Heart right ventricle (tissue), 16 donors: ENCODE measurements at regions not wholly inside any gene's neighbourhood (a gene's known extent, or its start where the extent isn't known, plus 50 kb on each side); places are given as distances from the start of the nearest gene placed in this dataset.
"Not testable (repeated sequence)": the region's sequence is repeated elsewhere in the genome, so short reads cannot be mapped to it uniquely, and the experiment has no call there.

ENCODE experiments used
- ATAC-seq, 8 donors: fragments of 200-7000 bp; cut with Tn5 transposase; one replicate each; pipeline ENCODE4 v1.9.1; 2020; ENCODE audit warnings: mild to moderate bottlenecking in 8 of 8, moderate library complexity in 8 of 8, moderate number of reproducible peaks in 1 of 8
- DNase-seq, 2 donors: peaks; one replicate each; pipeline ENCODE4 v3.0.0-alpha.2; 2020
- H3K27ac ChIP-seq, 10 donors: fragments of 200-600 bp; sonication (generic) in 2 of 10; one replicate each; pipeline versions ENCODE4 v1.5.0 to v1.8.0; 2020 to 2022; ENCODE audit warnings: mild to moderate bottlenecking in 3 of 10
- H3K27me3 ChIP-seq, 7 donors: fragments of 200-600 bp; one replicate each; pipeline ENCODE4 v1.8.0; 2021 to 2022; ENCODE audit warnings: mild to moderate bottlenecking in 2 of 7
- H3K36me3 ChIP-seq, 9 donors: fragments of 200-600 bp; sonication (generic) in 1 of 9; one replicate each; pipeline versions ENCODE4 v1.5.0 to v1.8.0; 2020 to 2022; ENCODE audit warnings: mild to moderate bottlenecking in 2 of 9
- H3K4me1 ChIP-seq, 9 donors: fragments of 200-600 bp; sonication (generic) in 1 of 9; one replicate each; pipeline versions ENCODE4 v1.5.0 to v1.8.0; 2020 to 2022; ENCODE audit warnings: mild to moderate bottlenecking in 4 of 9
- H3K4me3 ChIP-seq, 10 donors: fragments of 200-600 bp; sonication (generic) in 2 of 10; one replicate each; pipeline versions ENCODE4 v1.5.0 to v1.8.0; 2020 to 2022; ENCODE audit warnings: mild to moderate bottlenecking in 7 of 10, moderate library complexity in 2 of 10
- H3K9me3 ChIP-seq, 11 donors: fragments of 200-600 bp in 10 of 11; sonication (generic) in 2 of 11; one replicate each; pipeline versions ENCODE4 v1.5.0 to v1.8.0; 2013 to 2022; ENCODE audit warnings: mild to moderate bottlenecking in 2 of 11, control low read depth in 1 of 11, moderate library complexity in 1 of 11
- WGBS, 2 donors: extraction: QIAGEN DNeasy Blood & Tissue Kit; methylation state at CpG; one replicate each; pipeline ENCODE4 v1.1.7; 2013; ENCODE audit warnings: inconsistent platforms in 1 of 2; 5-methylcytosine and 5-hydroxymethylcytosine counted together
- intact Hi-C, 10 donors: fragments of 100-400 bp; cut with DNase I; formaldehyde crosslinking; loops; one replicate each; pipeline versions ENCODE4 v1.11.1 to v1.14.2; 2022
- TF ChIP-seq, protein P1 (sequence below), 9 donors: fragments of 200-600 bp; sonication (generic) in 2 of 9; IDR thresholded peaks; one replicate each; pipeline versions ENCODE4 v1.5.0 to v1.8.0; 2021 to 2022; ENCODE audit warnings: antibody characterized with exemption in 9 of 9, mild to moderate bottlenecking in 5 of 9, moderate library complexity in 1 of 9
- donor health status: Arrhythmogenic right ventricular cardiomyopathy.
- donor health status: ischemic (EF 13 %, LVEDD 7.1; RV severe dilation, severe dysfunction).
- donor health status: healthy with polysubstance abuse.
- donor health status: DM: no; HTN: yes; CAD: no.
- donor health status: DM: no; HTN: no; CAD: no.
- donor health status: ischemic (EF 25% LVEDD 6.9; RV normal size, moderate dysfunction).
- donor health status: ischemic (EF 25% LVEDD 5.7; RV mildly dilated, moderate dysfunction).
- donor health status: healthy.
- donor health status: DM: yes; HTN: yes; CAD: no.
- donor health status: Ischemic cardiomyopathy.
- donor health status: ischemic (EF 35%, LVEDD 5.7; RV mildly dilated, moderate dysfunction).
- donor health status: nonischemic (EF 11% LVEDD 7.7; RV severe dilation, severe dysfunction).
- donor health status: DM: yes; HTN: yes; CAD: no.
- donor health status: PGD.
- donor health status: ischemic (EF 29% LVEDD 5.4; RV normal size, mild dysfunction).
- donor health status: nonischemic (EF 23%, LVEDD 6.1; RV moderate dilation, normal function).

DNA sequence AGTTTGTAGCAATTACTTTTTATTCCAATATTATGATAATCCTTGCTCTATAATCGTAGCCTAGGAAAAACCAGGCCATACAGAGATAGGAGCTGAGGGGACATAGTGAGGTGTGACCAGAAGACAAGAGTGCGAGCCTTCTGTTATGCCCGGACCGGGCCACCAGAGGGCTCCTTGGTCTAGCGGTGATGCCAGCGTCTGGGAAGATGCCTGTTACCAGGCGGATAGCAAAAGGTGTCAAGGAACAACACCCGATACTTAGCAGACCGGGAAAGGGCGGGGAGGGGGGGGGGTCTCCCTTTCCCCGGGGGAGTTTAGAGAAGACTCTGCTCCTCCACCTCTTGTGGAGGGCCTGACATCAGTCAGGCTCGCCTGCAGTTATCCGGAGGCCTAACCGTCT is 67.1 kb upstream of the MUC20 start:
- H3K27me3 ChIP-seq, ATAC-seq, H3K36me3 ChIP-seq, DNase-seq, H3K9me3 ChIP-seq, H3K27ac ChIP-seq, intact Hi-C loops, H3K4me3 ChIP-seq, H3K4me1 ChIP-seq: not testable (repeated sequence)
- TF ChIP-seq, protein P1, sequence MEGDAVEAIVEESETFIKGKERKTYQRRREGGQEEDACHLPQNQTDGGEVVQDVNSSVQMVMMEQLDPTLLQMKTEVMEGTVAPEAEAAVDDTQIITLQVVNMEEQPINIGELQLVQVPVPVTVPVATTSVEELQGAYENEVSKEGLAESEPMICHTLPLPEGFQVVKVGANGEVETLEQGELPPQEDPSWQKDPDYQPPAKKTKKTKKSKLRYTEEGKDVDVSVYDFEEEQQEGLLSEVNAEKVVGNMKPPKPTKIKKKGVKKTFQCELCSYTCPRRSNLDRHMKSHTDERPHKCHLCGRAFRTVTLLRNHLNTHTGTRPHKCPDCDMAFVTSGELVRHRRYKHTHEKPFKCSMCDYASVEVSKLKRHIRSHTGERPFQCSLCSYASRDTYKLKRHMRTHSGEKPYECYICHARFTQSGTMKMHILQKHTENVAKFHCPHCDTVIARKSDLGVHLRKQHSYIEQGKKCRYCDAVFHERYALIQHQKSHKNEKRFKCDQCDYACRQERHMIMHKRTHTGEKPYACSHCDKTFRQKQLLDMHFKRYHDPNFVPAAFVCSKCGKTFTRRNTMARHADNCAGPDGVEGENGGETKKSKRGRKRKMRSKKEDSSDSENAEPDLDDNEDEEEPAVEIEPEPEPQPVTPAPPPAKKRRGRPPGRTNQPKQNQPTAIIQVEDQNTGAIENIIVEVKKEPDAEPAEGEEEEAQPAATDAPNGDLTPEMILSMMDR (IDR thresholded peaks at IDR 0.05), result peak in 5 of 9 donors; percentile 23 to 34 (median 28)
- WGBS, 2 donors, result 0 to 7% methylated on average over 9 to 11 of the region's 14 CpGs

DNA sequence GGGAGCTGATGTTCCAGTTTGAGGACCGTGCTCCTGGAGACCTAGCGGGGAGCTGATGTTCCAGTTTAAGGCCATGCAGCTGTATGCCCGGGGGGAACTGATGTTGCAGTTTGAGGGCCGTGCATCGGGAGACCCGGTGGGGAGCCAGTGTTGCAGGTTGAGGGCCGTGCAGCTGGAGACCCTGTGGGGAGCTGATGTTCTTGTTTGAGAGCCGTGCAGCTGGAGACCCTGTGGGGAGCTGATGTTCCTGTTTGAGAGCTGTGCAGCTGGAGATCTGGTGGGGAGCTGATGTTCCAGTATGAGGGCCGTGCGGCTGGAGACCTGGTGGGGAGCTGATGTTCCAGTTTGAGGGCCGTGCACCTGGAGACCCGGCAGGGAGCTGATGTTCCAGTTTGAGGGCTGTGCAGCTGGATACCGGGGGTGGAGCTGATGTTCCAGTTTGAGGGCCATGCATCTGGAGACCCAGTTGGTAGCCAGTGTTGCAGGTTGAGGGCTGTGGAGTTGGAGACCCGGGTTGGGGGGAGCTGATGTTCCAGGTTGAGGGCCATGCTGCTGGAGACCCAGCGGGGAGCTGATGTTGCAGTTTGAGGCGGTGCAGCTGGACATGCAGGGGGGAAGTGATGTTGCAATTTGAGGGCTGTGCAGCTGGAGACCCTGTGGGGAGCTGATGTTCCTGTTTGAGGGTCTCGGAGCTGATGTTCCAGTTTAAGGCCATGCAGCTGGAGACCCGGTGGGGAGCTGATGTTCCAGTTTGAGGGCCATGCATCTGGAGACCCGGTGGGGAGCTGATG is 64.4 kb upstream of the APOD start:
- H3K9me3 ChIP-seq, intact Hi-C loops, H3K36me3 ChIP-seq, H3K27me3 ChIP-seq, DNase-seq, H3K4me3 ChIP-seq, H3K4me1 ChIP-seq, H3K27ac ChIP-seq, ATAC-seq: not testable (repeated sequence)
- 93 to 94% methylated on average over 18 to 19 of the region's 19 CpGs for WGBS, 2 donors

DNA sequence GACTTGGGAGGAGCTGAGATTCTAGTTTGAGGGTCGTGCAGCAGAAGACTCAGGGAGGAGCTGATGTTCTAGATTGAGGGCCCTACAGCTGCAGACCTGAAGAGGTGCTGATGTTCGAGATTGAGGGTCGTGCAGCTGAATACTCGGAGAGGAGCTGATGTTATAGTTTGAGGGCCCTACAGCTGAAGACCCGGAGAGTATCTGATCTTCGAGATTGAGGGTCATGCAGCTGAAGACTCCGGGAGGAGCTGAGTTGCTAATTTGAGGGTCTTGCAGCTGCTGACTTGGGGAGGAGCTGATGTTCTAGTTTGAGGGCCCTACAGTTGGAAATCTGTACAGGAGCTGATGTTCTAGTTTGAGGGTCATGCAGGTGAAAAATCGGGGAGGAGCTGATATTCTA is 62.1 kb upstream of the APOD start:
- not testable (repeated sequence) for ATAC-seq

DNA sequence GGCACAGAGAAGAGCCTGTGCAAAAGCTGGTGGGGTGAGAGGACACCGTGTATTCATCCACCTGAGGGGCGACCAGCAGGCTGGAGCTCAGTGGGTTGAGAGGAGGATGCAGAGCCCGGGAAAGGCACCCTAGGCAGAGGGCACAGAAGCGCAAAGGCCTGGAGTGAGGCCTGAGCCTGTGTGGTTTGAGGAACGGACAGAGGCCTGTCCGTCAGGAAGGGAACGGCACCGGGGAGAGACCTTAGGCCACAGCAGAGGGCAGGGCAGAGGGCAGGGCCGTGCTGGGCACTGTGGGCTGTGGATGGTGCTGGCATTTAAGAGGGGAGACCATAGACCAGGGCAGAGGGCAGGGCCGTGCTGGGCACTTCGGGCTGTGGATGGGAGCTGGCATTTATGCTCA is 59.5 kb upstream of the APOD start:
- ATAC-seq, H3K4me3 ChIP-seq, H3K36me3 ChIP-seq, DNase-seq, H3K27me3 ChIP-seq, intact Hi-C loops, H3K4me1 ChIP-seq, H3K27ac ChIP-seq, H3K9me3 ChIP-seq: not testable (repeated sequence)
- WGBS, 2 donors, result 82 to 88% methylated on average over 9 to 11 of the region's 11 CpGs

More for the DNA sequence above, 62.1 kb upstream of the APOD start:
- H3K27me3 ChIP-seq, H3K4me3 ChIP-seq, H3K36me3 ChIP-seq, H3K27ac ChIP-seq, DNase-seq, H3K4me1 ChIP-seq, intact Hi-C loops, H3K9me3 ChIP-seq: not testable (repeated sequence)
- 89 to 90% methylated on average over 8 of the region's 8 CpGs for WGBS, 2 donors

DNA sequence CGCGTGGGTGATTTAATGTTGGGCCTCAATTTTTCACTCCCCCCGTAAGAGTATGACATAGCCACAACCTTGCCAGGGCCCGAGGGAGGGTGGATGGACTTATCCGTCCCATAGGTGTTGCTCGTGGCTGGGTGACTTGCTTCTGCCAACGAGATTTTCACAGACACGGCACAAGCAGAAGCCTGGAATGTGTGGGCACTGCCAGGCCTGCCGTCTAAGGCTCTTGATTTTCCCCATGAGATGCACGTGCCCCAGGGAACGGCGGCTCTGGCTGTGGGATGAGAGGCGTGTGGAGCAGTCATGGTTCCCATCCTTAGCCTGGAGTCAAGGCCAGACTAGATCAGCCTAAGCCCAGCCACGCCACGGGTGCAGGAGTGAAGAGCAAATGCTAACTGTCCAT is 58.6 kb upstream of the APOD start:
- H3K4me3 ChIP-seq, H3K9me3 ChIP-seq, H3K36me3 ChIP-seq, DNase-seq, ATAC-seq, H3K27me3 ChIP-seq, H3K27ac ChIP-seq, H3K4me1 ChIP-seq, intact Hi-C loops: not testable (repeated sequence)
- 74 to 84% methylated on average over 15 of the region's 15 CpGs for WGBS, 2 donors

DNA sequence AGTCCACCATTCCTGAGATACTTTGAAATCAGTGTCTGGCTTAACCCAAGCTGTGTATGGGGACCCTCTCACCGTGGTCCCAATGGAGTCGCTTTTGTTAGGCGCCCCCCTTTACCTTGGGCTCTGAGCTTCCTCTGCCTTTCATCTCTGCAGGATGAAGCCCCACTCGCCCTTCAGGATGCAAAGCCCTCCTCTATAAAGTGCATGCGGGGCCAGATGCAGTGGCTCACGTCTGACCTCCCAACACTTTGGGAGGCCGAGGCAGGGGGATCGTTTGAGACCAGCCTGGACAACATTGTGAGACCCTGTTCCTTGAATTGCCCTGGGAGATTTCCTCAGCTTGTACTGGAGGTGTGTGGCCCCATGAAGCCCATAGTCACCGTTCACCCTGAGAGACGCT is 54.7 kb upstream of the APOD start:
- H3K9me3 ChIP-seq, DNase-seq, H3K4me3 ChIP-seq, H3K36me3 ChIP-seq, intact Hi-C loops, ATAC-seq, H3K4me1 ChIP-seq, H3K27ac ChIP-seq, H3K27me3 ChIP-seq: not testable (repeated sequence)
- WGBS, 2 donors, result 92 to 97% methylated on average over 8 to 9 of the region's 10 CpGs

DNA sequence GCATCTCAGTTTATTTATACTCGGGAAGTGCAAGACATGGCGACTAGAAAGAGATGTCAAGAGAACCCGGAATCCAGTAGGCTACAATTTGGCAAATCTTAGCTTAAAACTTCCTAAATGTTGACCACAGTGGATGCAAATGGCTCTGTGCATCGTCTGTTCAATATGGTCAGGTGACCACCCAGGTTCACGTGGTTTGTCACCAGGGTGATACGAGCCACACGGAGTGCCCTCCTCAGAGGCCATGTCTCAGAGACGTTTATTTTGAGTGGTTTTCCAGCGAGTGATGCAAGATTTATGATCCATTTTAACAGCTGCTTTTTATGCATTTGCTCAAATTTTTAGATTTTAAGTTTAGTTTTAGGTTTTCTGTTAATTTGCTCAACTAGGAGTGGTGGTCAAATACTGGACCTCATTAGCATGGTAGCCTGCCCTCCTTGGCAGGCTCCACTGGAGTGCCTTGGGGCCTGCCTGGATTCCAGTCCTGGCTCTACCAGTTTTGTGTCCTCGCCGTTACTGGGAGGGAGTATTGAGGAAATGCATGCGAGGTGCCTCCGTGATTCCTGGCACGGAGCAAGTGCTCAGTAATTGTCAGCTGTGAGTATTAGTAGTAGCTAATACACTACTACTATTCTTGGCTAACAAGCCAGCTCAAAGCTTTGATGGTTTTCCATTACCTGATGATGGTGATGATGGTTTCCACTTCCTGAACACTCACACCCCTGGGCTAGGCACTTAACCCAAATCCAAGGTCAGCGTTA is 53.9 kb upstream of the APOD start:
- ATAC-seq, H3K27ac ChIP-seq, intact Hi-C loops, H3K36me3 ChIP-seq, H3K9me3 ChIP-seq, DNase-seq, H3K4me1 ChIP-seq, H3K27me3 ChIP-seq, H3K4me3 ChIP-seq: not testable (repeated sequence)
- 84 to 87% methylated on average over 14 to 15 of the region's 15 CpGs for WGBS, 2 donors

- H3K9me3 ChIP-seq, H3K36me3 ChIP-seq, H3K4me3 ChIP-seq, H3K4me1 ChIP-seq, DNase-seq, intact Hi-C loops, H3K27ac ChIP-seq, ATAC-seq, H3K27me3 ChIP-seq: not testable (repeated sequence)
- 83 to 85% methylated on average over 4 to 5 of the region's 7 CpGs for WGBS, 2 donors
Measured at GRCh38 chr3:195637011-195637410, 53.3 kb upstream of the APOD start.

DNA sequence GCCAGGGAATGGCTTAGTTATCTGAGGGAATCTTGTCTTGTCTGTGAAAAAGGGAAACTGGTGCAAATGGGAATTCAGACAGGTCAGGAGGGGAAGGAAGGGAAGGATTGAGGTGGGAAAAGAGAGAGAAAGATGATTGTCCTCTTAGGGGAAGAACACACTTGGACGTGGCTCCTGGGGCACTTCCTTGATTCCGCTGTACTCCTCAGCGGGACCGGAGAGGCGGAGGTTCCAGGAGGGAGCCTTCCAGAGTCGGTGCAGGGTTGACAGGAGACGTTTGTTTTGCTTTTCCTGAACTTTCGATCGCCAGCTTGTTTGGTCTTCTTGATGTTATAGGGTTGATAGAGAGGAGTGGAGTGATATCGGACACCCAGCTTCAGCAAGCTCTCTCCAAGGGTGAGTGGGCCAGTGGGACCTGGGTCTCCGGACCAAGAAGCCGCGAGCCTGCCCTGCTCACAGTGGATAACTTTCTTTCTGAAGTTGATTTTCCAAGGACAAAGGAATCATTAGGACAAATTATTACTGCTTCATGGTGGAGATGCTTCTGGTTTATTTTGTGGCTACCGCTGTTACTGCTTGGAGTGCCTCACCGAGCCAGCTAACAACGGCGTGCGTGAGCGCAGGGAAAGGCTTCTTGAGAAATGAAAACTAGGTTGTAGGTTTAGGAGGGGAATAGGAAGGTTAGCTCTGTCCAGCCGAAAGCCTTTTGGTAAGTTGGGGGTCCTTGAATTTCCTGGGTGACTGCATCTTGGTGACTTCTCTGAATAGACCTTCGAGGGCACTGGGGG is 52.4 kb upstream of the APOD start:
- 69 to 71% methylated on average over 16 to 18 of the region's 21 CpGs for WGBS, 2 donors
- H3K4me1 ChIP-seq, H3K36me3 ChIP-seq, ATAC-seq, DNase-seq, intact Hi-C loops, H3K27me3 ChIP-seq, H3K9me3 ChIP-seq, H3K27ac ChIP-seq: not testable (repeated sequence)
- peak overlapping the region in 1 of 10 donors; percentile 2 for H3K4me3 ChIP-seq
